SK-N-MC (cell line): ENCODE measurements at regions not wholly inside any gene's neighbourhood (a gene's known extent, or its start where the extent isn't known, plus 50 kb on each side); places are given as distances from the start of the nearest gene placed in this dataset.
"Not testable (repeated sequence)": the region's sequence is repeated elsewhere in the genome, so short reads cannot be mapped to it uniquely, and the experiment has no call there.

Experiments
- DNase-seq: peaks from one replicate; pipeline ENCODE4 v3.0.0-alpha.2; 2011; ENCODE audit warnings: low read depth, low spot score
- H3K27ac ChIP-seq: fragments of 200-600 bp; sonication (generic); 2 replicates; pipeline ENCODE4 v1.5.1; 2016; ENCODE audit warnings: mixed run types
- H3K36me3 ChIP-seq: fragments of 200-600 bp; sonication (generic); 2 replicates; pipeline ENCODE4 v1.6.1; 2017; ENCODE audit warnings: antibody characterized with exemption, low read length, mixed read lengths; ENCODE audit not compliant: insufficient read depth
- H3K4me3 ChIP-seq: fragments of 200-600 bp; sonication (generic); 2 replicates; pipeline ENCODE4 v1.5.1; 2016
- H3K9ac ChIP-seq: fragments of 200-600 bp; sonication (generic); 2 replicates; pipeline ENCODE4 v1.8.0; 2017; ENCODE audit warnings: mixed run types, mixed read lengths; ENCODE audit not compliant: insufficient read length
- H3K9me3 ChIP-seq: fragments of 200-600 bp; sonication (generic); 2 replicates; pipeline ENCODE4 v1.6.1; 2017; ENCODE audit warnings: low read depth, mild to moderate bottlenecking, antibody characterized with exemption, low read length, moderate library complexity, mixed read lengths
- EZH2 ChIP-seq: fragments of 200-600 bp; sonication (generic); IDR thresholded peaks from one replicate; pipeline ENCODE4 v1.6.1; 2017; ENCODE audit warnings: antibody characterized with exemption
- FOXP2 ChIP-seq: optimal IDR thresholded peaks from 2 replicates; pipeline ENCODE3; 2011; ENCODE audit warnings: mild to moderate bottlenecking, moderate library complexity; ENCODE audit not compliant: insufficient read depth; ENCODE audit errors: extremely low read length, control extremely low read depth
- POLR2AphosphoS5 ChIP-seq: IDR thresholded peaks from 2 replicates; pipeline ENCODE4 v1.6.1; 2012; ENCODE audit warnings: mild to moderate bottlenecking, low read depth, low read length, borderline replicate concordance

GRCh38 chr3:39721076-39721475 lies 88.3 kb upstream of the MYRIP start:
- Histone ChIP-seq H3K9me3 (no peaks in the 10 kb centered on the region), H3K36me3 (no peaks in the 10 kb centered on the region), H3K4me3 (no peak overlapping the region), H3K9ac (no peak overlapping the region), H3K27ac (no peak overlapping the region)
- TF ChIP-seq POLR2AphosphoS5 (no peak), FOXP2 (no peak), EZH2 (no peak)
- DNase-seq, result no peak

GRCh38 chr3:39724233-39724846 lies 85.1 kb upstream of the MYRIP start:
- no peak for DNase-seq
- H3K9ac ChIP-seq, result no peak overlapping the region
- H3K4me3 ChIP-seq, result no peak overlapping the region
- no peak overlapping the region for H3K27ac ChIP-seq
- H3K9me3 ChIP-seq, result no peaks in the 10 kb centered on the region
- TF ChIP-seq FOXP2, result no peak
- TF ChIP-seq POLR2AphosphoS5, result no peak
- no peak for TF ChIP-seq EZH2
- no peaks in the 10 kb centered on the region for H3K36me3 ChIP-seq

- H3K4me3 ChIP-seq, result no peak overlapping the region
These were observed 84.1 kb upstream of the MYRIP start for GRCh38 chr3:39725321-39725720.

GRCh38 chr3:39727415-39727814 lies 82.0 kb upstream of the MYRIP start:
- TF ChIP-seq POLR2AphosphoS5 (no peak), EZH2 (no peak), FOXP2 (no peak)
- Histone ChIP-seq H3K9ac (no peak overlapping the region), H3K27ac (no peak overlapping the region), H3K36me3 (no peaks in the 10 kb centered on the region), H3K9me3 (no peaks in the 10 kb centered on the region), H3K4me3 (no peak overlapping the region)
- DNase-seq, result no peak

More at GRCh38 chr3:39725321-39725720, 84.1 kb upstream of the MYRIP start:
- no peak for DNase-seq
- H3K36me3 ChIP-seq, result no peaks in the 10 kb centered on the region
- H3K9ac ChIP-seq, result no peak overlapping the region
- no peak for TF ChIP-seq POLR2AphosphoS5
- no peak for TF ChIP-seq EZH2
- no peak for TF ChIP-seq FOXP2
- H3K27ac ChIP-seq, result no peak overlapping the region
- H3K9me3 ChIP-seq, result no peaks in the 10 kb centered on the region

- Histone ChIP-seq H3K4me3 (no peak overlapping the region), H3K9ac (no peak overlapping the region), H3K27ac (no peak overlapping the region), H3K36me3 (no peaks in the 10 kb centered on the region), H3K9me3 (no peaks in the 10 kb centered on the region)
- TF ChIP-seq FOXP2 (no peak), EZH2 (no peak), POLR2AphosphoS5 (no peak)
- no peak for DNase-seq
These were observed 75.6 kb upstream of the MYRIP start for GRCh38 chr3:39733804-39734203.

GRCh38 chr3:39739658-39740057 lies 69.8 kb upstream of the MYRIP start:
- H3K9me3 ChIP-seq, H3K9ac ChIP-seq, H3K27ac ChIP-seq, H3K36me3 ChIP-seq, H3K4me3 ChIP-seq, DNase-seq: not testable (repeated sequence)

GRCh38 chr3:39744746-39745145 lies 64.7 kb upstream of the MYRIP start:
- no peaks in the 10 kb centered on the region for H3K9me3 ChIP-seq
- H3K36me3 ChIP-seq, result no peaks in the 10 kb centered on the region
- TF ChIP-seq FOXP2, result no peak
- TF ChIP-seq EZH2, result no peak
- no peak for TF ChIP-seq POLR2AphosphoS5
- no peak overlapping the region for H3K9ac ChIP-seq
- no peak overlapping the region for H3K27ac ChIP-seq
- no peak for DNase-seq
- H3K4me3 ChIP-seq, result no peak overlapping the region

GRCh38 chr3:39748002-39748401 lies 61.4 kb upstream of the MYRIP start:
- no peak overlapping the region for H3K27ac ChIP-seq
- H3K9me3 ChIP-seq, result no peaks in the 10 kb centered on the region
- no peak overlapping the region for H3K4me3 ChIP-seq
- TF ChIP-seq FOXP2, result no peak
- no peak for DNase-seq
- H3K9ac ChIP-seq, result no peak overlapping the region
- H3K36me3 ChIP-seq, result no peaks in the 10 kb centered on the region

- H3K27ac ChIP-seq, result no peak overlapping the region
- no peak overlapping the region for H3K4me3 ChIP-seq
- H3K9me3 ChIP-seq, result no peaks in the 10 kb centered on the region
- no peak overlapping the region for H3K9ac ChIP-seq
- no peak for TF ChIP-seq EZH2
- no peak for TF ChIP-seq POLR2AphosphoS5
- TF ChIP-seq FOXP2, result no peak
- DNase-seq, result no peak
- no peaks in the 10 kb centered on the region for H3K36me3 ChIP-seq
These were observed 60.6 kb upstream of the MYRIP start for GRCh38 chr3:39748763-39749162.

- TF ChIP-seq EZH2, result no peak
- no peak for TF ChIP-seq POLR2AphosphoS5
- no peak for TF ChIP-seq FOXP2
- H3K9me3 ChIP-seq, result no peaks in the 10 kb centered on the region
- H3K9ac ChIP-seq, result no peak overlapping the region
- DNase-seq, result no peak
- no peak overlapping the region for H3K4me3 ChIP-seq
- no peak overlapping the region for H3K27ac ChIP-seq
- no peaks in the 10 kb centered on the region for H3K36me3 ChIP-seq
These were observed 58.7 kb upstream of the MYRIP start for GRCh38 chr3:39750712-39751111.
